HG03558 (cell line): ENCODE measurements at regions not wholly inside any gene's neighbourhood (a gene's known extent, or its start where the extent isn't known, plus 50 kb on each side); places are given as distances from the start of the nearest gene placed in this dataset.

ENCODE experiments used
- ATAC-seq: cut with Tn5 transposase; IDR thresholded peaks from one replicate; pipeline ENCODE4 v1.9.1; 2021; ENCODE audit warnings: moderate number of reproducible peaks; ENCODE audit not compliant: unreplicated experiment; ENCODE audit errors: extremely low read depth

- ATAC-seq, result no peak
These were observed 69.3 kb upstream of the SMNDC1 start for GRCh38 chr10:110373857-110374654.

GRCh38 chr10:110375121-110375520 lies 70.4 kb upstream of the SMNDC1 start:
- ATAC-seq, result no peak

GRCh38 chr10:110376021-110376766 lies 71.5 kb upstream of the SMNDC1 start:
- ATAC-seq, result no peak

- no peak for ATAC-seq
These were observed 72.0 kb upstream of the SMNDC1 start for GRCh38 chr10:110376767-110377160.

- no peak for ATAC-seq
These were observed 73.3 kb upstream of the SMNDC1 start for GRCh38 chr10:110378006-110378405.

GRCh38 chr10:110378533-110379108 lies 73.9 kb upstream of the SMNDC1 start:
- ATAC-seq, result no peak

- ATAC-seq, result no peak
These were observed 75.1 kb upstream of the SMNDC1 start for GRCh38 chr10:110379831-110380230.

GRCh38 chr10:110380293-110380692 lies 75.6 kb upstream of the SMNDC1 start:
- ATAC-seq, result no peak

- no peak for ATAC-seq
These were observed 78.0 kb upstream of the SMNDC1 start for GRCh38 chr10:110382695-110383094.

GRCh38 chr10:110387617-110387982 lies 82.9 kb upstream of the SMNDC1 start:
- ATAC-seq, result no peak

GRCh38 chr10:110387983-110388686 lies 83.4 kb upstream of the SMNDC1 start:
- ATAC-seq, result peak; percentile 55

- ATAC-seq, result no peak
These were observed 84.0 kb upstream of the SMNDC1 start for GRCh38 chr10:110388687-110389052.

GRCh38 chr10:110389255-110389654 lies 84.5 kb upstream of the SMNDC1 start:
- no peak for ATAC-seq

- no peak for ATAC-seq
These were observed 86.8 kb upstream of the SMNDC1 start for GRCh38 chr10:110391541-110391940.

- ATAC-seq, result no peak
These were observed 87.4 kb upstream of the SMNDC1 start for GRCh38 chr10:110392121-110392520.

GRCh38 chr10:110392868-110393740 lies 88.4 kb upstream of the SMNDC1 start:
- ATAC-seq, result no peak

- ATAC-seq, result no peak
These were observed 89.1 kb upstream of the SMNDC1 start for GRCh38 chr10:110393866-110394265.

GRCh38 chr10:110394296-110394695 lies 89.6 kb upstream of the SMNDC1 start:
- no peak for ATAC-seq

GRCh38 chr10:110394898-110395297 lies 90.2 kb upstream of the SMNDC1 start:
- ATAC-seq, result no peak
